ENCODE measurements at regions not wholly inside any gene's neighbourhood (a gene's known extent, or its start where the extent isn't known, plus 50 kb on each side); places are given as distances from the start of the nearest gene placed in this dataset.

DNA sequence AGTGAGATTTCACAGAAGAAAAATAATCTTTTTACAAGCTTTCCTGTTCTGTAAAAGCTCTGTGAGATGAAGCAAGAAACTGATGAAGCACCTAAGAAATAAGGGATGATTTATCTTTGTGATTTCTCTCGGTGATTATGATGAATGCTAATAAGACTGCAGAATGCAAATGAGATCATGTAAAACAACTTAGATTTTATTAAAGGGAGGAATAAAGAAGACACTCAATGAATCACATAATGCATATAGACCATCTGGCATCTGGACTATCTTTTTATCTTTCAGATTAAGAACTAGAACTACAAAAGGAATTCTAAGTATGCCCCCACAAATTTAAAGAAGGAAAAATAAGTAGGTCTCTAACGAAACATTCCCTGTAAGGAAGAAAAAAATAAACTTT, 361.5 kb upstream of the OPRM1 start:
- no peak for DNase-seq
- Histone ChIP-seq H3K27me3 (ENCODE audit: control insufficient read depth, insufficient read depth, low read length) (no peaks in the 10 kb centered on the region), H3K4me3 (ENCODE audit: insufficient read depth, low read depth, low read length) (no peak overlapping the region), H3K36me3 (replicated peaks; ENCODE audit: control insufficient read depth, insufficient read depth, low read length) (no peaks in the 10 kb centered on the region)

DNA sequence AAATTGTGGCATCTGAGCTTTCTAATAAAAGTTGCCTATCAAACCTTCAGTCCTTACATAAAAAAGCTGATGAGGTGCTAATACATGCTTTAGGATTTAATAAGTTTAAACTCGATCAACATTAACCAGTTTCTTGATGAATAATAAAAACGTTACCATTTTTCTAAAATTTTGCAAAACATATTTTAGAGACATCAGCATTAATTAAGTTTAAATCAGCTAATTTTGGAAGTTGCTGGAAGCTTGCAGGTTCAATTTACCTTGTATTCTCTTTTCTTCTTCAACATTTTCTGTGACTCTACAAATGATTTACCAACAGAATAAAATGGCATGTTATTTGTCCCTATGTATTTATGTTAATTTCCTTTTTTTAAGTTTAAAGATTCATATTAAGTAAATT, 365.3 kb upstream of the OPRM1 start:
- DNase-seq = no peak
- no peaks in the 10 kb centered on the region; the same call in 1 of the 2 replicates for H3K36me3 ChIP-seq (replicated peaks; ENCODE audit: control insufficient read depth, insufficient read depth, low read length)
- no peak overlapping the region for H3K4me3 ChIP-seq (ENCODE audit: insufficient read depth, low read depth, low read length)
- H3K27me3 ChIP-seq (ENCODE audit: control insufficient read depth, insufficient read depth, low read length) = no peaks in the 10 kb centered on the region

DNA sequence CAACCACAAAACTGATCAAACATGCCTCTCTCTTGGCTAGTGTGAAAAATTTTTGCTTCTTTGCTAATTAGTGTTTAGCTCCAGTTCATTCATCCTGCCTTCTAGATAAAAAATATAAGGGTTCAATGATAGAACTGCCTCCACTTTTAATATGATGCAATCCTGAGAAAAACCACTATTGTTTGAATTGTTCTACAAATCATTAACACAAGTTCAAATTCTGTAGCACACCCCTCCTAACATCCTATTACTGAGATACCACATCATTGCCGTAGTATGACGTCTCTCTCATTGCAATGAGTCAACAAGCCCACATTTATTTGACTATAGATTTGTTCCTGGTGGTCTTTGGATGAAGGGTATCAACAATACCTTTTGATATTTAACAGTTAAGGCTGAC, 365.8 kb upstream of the OPRM1 start:
- no peaks in the 10 kb centered on the region; the same call in 1 of the 2 replicates for H3K36me3 ChIP-seq (replicated peaks; ENCODE audit: control insufficient read depth, insufficient read depth, low read length)
- H3K4me3 ChIP-seq (ENCODE audit: insufficient read depth, low read depth, low read length) = no peak overlapping the region
- no peaks in the 10 kb centered on the region for H3K27me3 ChIP-seq (ENCODE audit: control insufficient read depth, insufficient read depth, low read length)
- DNase-seq = no peak

DNA sequence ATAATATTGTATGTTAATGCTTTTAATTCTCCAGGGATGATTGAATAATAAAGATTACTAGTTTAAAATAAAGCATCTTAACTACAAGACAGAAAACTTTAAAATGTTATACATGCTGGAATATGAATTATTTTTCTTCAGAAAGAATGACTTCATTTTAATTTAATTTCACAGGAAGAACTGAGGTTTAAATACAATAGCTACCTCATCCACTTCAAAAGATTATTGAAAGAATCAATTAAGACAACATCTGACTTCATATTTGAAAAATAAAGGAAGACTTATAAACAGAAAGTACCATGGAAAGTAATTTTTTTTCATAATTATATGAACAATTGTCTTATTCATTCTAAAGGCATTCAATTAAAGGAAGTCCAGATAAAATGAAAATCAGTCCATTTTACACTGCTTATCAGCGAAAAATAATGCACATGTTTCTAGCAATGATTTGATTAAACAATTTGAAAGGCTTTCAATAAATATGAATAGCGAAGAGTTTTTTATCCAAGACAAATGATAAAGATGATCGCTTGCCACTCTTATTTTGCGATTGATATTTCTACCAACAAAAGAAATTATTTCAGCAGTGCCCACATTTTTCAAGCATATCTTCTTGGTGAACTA, 368.5 kb upstream of the OPRM1 start:
- H3K36me3 ChIP-seq (replicated peaks; ENCODE audit: control insufficient read depth, insufficient read depth, low read length) = no peaks in the 10 kb centered on the region; the same call in 1 of the 2 replicates
- no peak overlapping the region for H3K4me3 ChIP-seq (ENCODE audit: insufficient read depth, low read depth, low read length)
- no peak for DNase-seq
- H3K27me3 ChIP-seq (ENCODE audit: control insufficient read depth, insufficient read depth, low read length) = no peaks in the 10 kb centered on the region

DNA sequence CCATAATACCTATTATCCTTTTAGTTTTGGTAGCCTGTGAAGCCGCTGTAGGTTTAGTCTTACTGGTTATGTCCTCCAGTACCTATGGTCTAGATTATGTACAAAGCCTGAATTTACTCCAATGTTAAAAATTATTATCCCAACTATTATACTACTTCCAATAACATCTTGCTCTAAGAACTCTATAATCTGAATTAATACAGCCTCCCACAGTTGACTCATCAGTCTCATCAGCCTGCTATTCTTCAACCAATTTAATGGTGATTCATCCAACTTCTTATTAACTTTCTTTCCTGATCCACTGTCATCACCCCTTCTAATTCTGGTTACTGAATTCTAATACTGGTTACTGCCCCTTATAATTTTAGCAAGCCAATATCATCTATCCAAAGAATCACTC, 370.3 kb upstream of the OPRM1 start:
- no peak for DNase-seq
- no peaks in the 10 kb centered on the region; the same call in 1 of the 2 replicates for H3K36me3 ChIP-seq (replicated peaks; ENCODE audit: control insufficient read depth, insufficient read depth, low read length)
- no peaks in the 10 kb centered on the region for H3K27me3 ChIP-seq (ENCODE audit: control insufficient read depth, insufficient read depth, low read length)
- no peak overlapping the region for H3K4me3 ChIP-seq (ENCODE audit: insufficient read depth, low read depth, low read length)

DNA sequence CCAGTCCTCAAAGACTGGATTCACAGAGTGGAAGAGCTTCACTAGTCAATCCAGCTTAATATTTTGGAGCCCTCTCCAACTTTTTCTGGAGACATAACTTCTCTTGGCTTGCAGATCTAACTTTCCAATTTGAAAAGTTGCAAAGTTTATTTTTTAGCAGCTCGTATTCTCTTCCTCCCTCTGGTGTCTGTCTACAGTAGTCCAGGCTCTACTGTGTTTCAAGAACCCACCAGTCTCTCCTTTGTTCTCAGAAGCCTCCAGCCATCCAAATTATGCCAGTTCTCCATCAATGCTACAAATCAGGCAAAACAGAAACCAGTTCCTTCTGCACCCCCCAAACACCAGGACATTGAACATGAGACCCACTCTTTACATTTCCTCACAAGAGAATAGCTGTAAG, 376.1 kb upstream of the OPRM1 start:
- H3K27me3 ChIP-seq (ENCODE audit: control insufficient read depth, insufficient read depth, low read length) = no peaks in the 10 kb centered on the region
- no peaks in the 10 kb centered on the region for H3K36me3 ChIP-seq (replicated peaks; ENCODE audit: control insufficient read depth, insufficient read depth, low read length)
- no peak for DNase-seq
- H3K4me3 ChIP-seq (ENCODE audit: insufficient read depth, low read depth, low read length) = no peak overlapping the region

DNA sequence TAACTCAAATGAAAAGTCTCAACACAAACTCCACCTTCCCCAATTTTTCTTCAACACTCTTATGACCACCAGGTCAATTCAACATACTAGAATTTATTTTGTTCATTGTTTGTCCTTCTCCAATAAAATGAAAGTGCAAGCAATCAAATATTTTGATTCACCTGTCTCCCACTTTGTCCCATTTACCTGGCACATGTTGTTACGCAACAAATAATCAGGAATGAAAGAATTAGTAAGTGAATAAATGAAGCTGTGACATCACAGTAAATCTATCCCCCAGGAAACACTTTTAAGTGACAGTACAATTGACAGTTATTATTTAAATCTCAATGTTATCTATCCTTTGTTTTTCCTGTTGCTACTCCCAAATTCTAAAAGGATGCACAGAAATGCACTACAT, 393.7 kb upstream of the OPRM1 start:
- DNase-seq = no peak
- Histone ChIP-seq H3K4me3 (ENCODE audit: insufficient read depth, low read depth, low read length) (no peak overlapping the region), H3K36me3 (replicated peaks; ENCODE audit: control insufficient read depth, insufficient read depth, low read length) (no peaks in the 10 kb centered on the region), H3K27me3 (ENCODE audit: control insufficient read depth, insufficient read depth, low read length) (no peaks in the 10 kb centered on the region)

DNA sequence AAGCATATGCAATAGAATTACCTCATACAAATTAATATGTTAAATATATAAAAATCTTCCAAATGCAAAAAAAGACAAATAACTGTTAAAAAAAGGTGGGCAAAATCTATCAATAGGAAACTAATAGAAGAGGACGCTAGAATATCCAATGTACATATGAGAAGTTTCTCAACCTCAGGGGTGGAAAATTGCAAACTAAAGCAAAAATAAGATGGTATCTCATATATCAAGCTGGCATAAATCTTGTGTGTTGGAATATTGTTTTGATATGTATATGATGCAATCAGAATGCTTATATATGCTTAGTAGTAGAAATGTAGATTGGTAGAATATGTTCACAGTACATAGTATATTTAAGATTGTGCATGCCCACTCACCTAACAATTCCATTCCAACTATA, 395.0 kb upstream of the OPRM1 start:
- DNase-seq = no peak
- Histone ChIP-seq H3K4me3 (ENCODE audit: insufficient read depth, low read depth, low read length) (no peak overlapping the region), H3K27me3 (ENCODE audit: control insufficient read depth, insufficient read depth, low read length) (no peaks in the 10 kb centered on the region), H3K36me3 (replicated peaks; ENCODE audit: control insufficient read depth, insufficient read depth, low read length) (no peaks in the 10 kb centered on the region)

DNA sequence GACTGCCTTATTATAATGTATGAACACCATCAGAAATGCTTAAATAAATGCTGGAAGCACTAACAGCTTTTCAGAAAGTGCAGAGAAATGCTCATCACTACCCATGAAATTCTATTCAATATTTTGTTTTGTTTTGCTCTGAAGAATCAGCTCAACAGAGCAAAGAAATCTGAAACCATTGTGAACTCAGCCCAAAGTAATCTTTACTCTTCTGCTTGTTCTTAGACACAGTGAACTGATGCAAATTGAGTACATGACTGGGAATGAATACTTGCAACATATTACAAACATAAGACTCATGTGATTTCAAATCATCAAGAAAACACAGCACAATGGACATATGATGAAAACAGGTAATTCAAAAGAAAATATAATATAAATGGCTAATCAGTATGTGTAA, 404.6 kb upstream of the OPRM1 start:
- DNase-seq = no peak
- H3K4me3 ChIP-seq (ENCODE audit: insufficient read depth, low read depth, low read length) = no peak overlapping the region
- no peaks in the 10 kb centered on the region for H3K36me3 ChIP-seq (replicated peaks; ENCODE audit: control insufficient read depth, insufficient read depth, low read length)
- H3K27me3 ChIP-seq (ENCODE audit: control insufficient read depth, insufficient read depth, low read length) = no peaks in the 10 kb centered on the region

DNA sequence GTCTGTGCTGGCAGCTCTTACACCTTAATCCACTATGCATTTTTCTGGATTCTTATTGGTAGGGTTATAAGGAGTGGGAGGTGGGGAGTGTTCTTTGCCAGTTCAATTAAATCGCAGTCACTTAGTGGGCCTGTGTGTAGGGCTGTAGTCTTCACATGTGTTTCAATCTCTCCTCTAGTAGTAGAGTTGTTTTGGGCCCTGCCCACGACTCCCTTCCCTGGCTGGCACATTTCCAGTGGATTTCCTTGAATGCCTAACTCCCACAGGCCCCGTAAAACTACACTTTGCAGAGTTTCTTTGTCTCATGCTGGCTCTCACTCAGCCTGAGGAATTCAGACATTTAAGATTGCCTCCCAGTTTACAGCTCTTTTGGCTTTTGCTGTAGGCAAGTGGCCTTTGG, 414.0 kb upstream of the OPRM1 start:
- no peak overlapping the region for H3K4me3 ChIP-seq (ENCODE audit: insufficient read depth, low read depth, low read length)
- no peaks in the 10 kb centered on the region for H3K27me3 ChIP-seq (ENCODE audit: control insufficient read depth, insufficient read depth, low read length)
- no peaks in the 10 kb centered on the region for H3K36me3 ChIP-seq (replicated peaks; ENCODE audit: control insufficient read depth, insufficient read depth, low read length)
- DNase-seq = no peak

DNA sequence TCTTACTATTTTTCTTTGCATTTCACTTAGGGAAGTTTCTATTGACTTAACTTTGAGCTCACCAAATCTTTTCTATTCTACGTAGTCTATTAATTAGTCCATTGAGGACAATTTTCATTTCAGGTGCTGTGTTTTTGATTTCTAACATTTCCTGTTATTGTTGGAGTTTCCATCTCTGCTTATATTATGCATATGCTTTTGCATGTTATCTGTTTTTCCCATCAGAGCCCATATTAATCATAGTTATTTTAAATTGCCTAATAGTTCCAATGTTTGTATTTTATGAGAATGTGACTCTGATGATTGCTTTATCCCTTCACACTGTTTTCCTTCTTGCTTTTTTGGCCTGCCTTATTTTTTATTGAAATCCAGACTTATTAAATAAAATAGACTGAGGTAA, 414.5 kb upstream of the OPRM1 start:
- no peak for DNase-seq
- Histone ChIP-seq H3K36me3 (replicated peaks; ENCODE audit: control insufficient read depth, insufficient read depth, low read length) (no peaks in the 10 kb centered on the region), H3K4me3 (ENCODE audit: insufficient read depth, low read depth, low read length) (no peak overlapping the region), H3K27me3 (ENCODE audit: control insufficient read depth, insufficient read depth, low read length) (no peaks in the 10 kb centered on the region)

DNA sequence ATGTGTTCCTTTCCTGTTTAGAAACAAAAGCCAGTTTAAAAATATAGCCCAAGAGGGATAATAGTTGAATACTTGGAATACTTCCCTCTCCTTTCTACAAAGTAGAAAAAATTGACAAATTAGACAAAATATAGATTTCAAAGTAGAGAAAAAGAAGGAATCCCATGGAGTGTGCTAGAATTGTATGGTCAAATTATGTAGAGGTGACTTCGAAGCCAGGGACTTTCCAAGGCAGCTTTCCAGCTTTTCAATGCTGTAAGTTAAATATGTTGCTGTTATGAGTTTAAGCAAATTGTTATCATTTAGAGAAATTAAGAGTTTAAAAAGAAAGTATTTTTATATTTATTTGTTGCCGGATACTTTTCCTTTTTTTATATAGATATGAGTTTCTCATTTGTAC, 415.5 kb upstream of the OPRM1 start:
- Histone ChIP-seq H3K27me3 (ENCODE audit: control insufficient read depth, insufficient read depth, low read length) (no peaks in the 10 kb centered on the region), H3K36me3 (replicated peaks; ENCODE audit: control insufficient read depth, insufficient read depth, low read length) (no peaks in the 10 kb centered on the region), H3K4me3 (ENCODE audit: insufficient read depth, low read depth, low read length) (no peak overlapping the region)
- no peak for DNase-seq

DNA sequence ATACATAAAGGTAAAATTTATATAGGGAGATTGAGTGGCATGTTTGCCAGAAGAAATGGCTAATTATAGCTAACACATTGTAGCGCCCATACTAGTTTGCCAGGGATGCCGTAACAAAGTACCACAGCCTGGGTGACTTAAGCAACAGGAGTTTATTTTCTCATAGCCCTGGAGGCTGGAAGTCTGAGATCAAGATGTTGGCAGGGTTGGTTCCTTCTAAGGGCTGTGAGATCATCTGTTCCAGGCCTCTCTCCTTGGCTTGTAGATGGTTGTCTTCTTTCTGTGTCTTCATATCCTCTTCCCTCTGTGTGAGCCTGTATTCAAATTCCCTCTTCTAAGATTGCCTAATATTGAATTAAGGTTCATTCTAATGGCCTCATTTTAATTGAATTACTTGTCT, 417.5 kb upstream of the OPRM1 start:
- no peaks in the 10 kb centered on the region for H3K27me3 ChIP-seq (ENCODE audit: control insufficient read depth, insufficient read depth, low read length)
- H3K4me3 ChIP-seq (ENCODE audit: insufficient read depth, low read depth, low read length) = no peak overlapping the region
- H3K36me3 ChIP-seq (replicated peaks; ENCODE audit: control insufficient read depth, insufficient read depth, low read length) = no peaks in the 10 kb centered on the region
- no peak for DNase-seq

DNA sequence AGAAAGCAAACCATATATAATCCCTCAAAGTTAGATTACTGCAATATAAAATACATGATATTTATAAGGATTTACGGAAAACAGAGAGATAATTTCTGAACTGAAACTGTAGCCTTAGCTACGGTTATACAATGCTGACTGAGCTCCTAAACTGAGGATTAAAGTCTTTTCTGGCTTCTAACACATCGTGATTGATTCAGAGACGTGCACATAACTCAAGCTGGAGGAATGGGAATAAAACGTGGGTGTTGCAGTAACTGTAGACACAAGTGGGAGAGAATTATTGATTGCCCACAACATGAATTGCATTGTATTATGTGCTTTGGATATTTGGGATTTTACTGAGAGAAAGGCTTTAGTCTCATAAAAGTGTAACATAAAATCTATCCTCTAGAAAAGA, 418.0 kb upstream of the OPRM1 start:
- DNase-seq = no peak

DNA sequence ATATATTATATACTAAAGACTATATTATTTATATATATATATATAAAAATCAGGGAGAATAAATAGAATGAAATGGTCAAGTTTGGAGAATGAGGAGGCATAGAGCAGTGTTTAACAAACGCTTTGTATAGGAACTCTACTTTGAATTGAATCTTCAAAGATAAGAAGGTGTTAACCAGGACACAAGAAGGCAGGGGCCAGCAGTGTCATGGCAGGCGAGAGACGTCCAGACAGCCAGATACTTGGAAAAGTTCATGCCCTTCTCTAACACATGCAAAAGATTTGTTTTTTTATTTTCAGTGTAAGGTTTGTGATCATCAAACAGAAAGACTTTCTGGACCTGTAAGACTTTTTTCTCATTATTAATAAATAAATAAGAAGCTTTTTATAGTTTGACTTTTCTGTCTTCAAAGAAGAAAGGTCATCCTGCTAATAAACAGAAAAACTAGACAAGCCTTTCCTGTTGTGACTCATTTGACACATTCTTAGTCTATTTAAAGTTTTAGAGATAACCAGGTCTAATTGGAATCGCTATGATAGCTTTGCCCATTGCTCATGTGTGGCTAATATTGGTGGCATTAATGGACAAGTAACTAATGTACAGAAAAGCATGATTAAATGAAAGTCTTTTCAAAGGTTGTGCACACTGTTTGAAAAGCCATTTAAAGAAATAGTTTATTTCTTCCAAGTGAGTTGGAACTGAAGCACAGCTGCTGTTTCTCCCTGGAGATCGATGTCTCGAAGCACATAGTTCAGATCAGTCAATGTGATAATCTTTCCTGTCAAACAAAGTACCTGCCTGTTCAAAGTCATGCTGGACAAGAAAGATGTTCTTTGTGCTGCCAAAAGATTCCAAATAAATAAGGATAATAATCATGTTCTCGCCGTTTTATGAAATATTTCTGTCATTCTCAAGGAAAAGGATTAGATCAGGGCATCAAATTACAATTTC, 420.4 kb upstream of the OPRM1 start:
- DNase-seq = no peak
- H3K27me3 ChIP-seq (ENCODE audit: control insufficient read depth, insufficient read depth, low read length) = no peaks in the 10 kb centered on the region
- H3K4me3 ChIP-seq (ENCODE audit: insufficient read depth, low read depth, low read length) = no peak overlapping the region
- no peaks in the 10 kb centered on the region for H3K36me3 ChIP-seq (replicated peaks; ENCODE audit: control insufficient read depth, insufficient read depth, low read length)

More for the DNA sequence above, 418.0 kb upstream of the OPRM1 start:
- Histone ChIP-seq H3K4me3 (ENCODE audit: insufficient read depth, low read depth, low read length) (no peak overlapping the region), H3K27me3 (ENCODE audit: control insufficient read depth, insufficient read depth, low read length) (no peaks in the 10 kb centered on the region), H3K36me3 (replicated peaks; ENCODE audit: control insufficient read depth, insufficient read depth, low read length) (no peaks in the 10 kb centered on the region)
